Heart left ventricle (tissue), 16 donors: ENCODE measurements at regions not wholly inside any gene's neighbourhood (a gene's known extent, or its start where the extent isn't known, plus 50 kb on each side); places are given as distances from the start of the nearest gene placed in this dataset.

Experiments
- ATAC-seq, 4 donors: fragments of 200-7000 bp; cut with Tn5 transposase; one replicate each; pipeline ENCODE4 v1.9.1; 2020 to 2022; ENCODE audit warnings: moderate library complexity in 4 of 4, mild to moderate bottlenecking in 3 of 4, moderate number of reproducible peaks in 1 of 4
- DNase-seq, 5 donors: peaks; one replicate each; pipeline ENCODE4 v3.0.0-alpha.2; 2020
- H3K27ac ChIP-seq, 12 donors: fragments of 200-600 bp; sonication (generic) in 4 of 12; one replicate each; pipeline versions ENCODE4 v1.5.0 to v1.8.0; 2016 to 2022; ENCODE audit warnings: mild to moderate bottlenecking in 2 of 12
- H3K27me3 ChIP-seq, 9 donors: fragments of 200-600 bp; sonication (generic) in 2 of 9; one replicate each; pipeline versions ENCODE4 v1.5.1 to v1.8.0; 2016 to 2022; ENCODE audit warnings: mild to moderate bottlenecking in 3 of 9
- H3K36me3 ChIP-seq, 9 donors: fragments of 200-600 bp; sonication (generic) in 2 of 9; one replicate each; pipeline versions ENCODE4 v1.5.0 to v1.8.0; 2018 to 2022; ENCODE audit warnings: mild to moderate bottlenecking in 2 of 9
- H3K4me1 ChIP-seq, 12 donors: fragments of 200-600 bp; sonication (generic) in 4 of 12; one replicate each; pipeline versions ENCODE4 v1.5.0 to v1.8.0; 2016 to 2022; ENCODE audit warnings: mild to moderate bottlenecking in 3 of 12
- H3K4me3 ChIP-seq, 12 donors: fragments of 200-600 bp; sonication (generic) in 4 of 12; one replicate each; pipeline versions ENCODE4 v1.5.0 to v1.8.0; 2017 to 2022; ENCODE audit warnings: mild to moderate bottlenecking in 9 of 12, moderate library complexity in 4 of 12
- H3K9me3 ChIP-seq, 12 donors: fragments of 200-600 bp; sonication (generic) in 4 of 12; one replicate each; pipeline versions ENCODE4 v1.5.0 to v1.8.0; 2016 to 2022; ENCODE audit warnings: mild to moderate bottlenecking in 1 of 12
- CTCF ChIP-seq, 12 donors: fragments of 200-600 bp; sonication (generic) in 4 of 12; IDR thresholded peaks; one replicate each; pipeline versions ENCODE4 v1.5.0 to v1.8.0; 2018 to 2022; ENCODE audit warnings: antibody characterized with exemption in 12 of 12, mild to moderate bottlenecking in 5 of 12
- POLR2A ChIP-seq, 2 donors: fragments of 450-650 bp; IDR thresholded peaks; one replicate each; pipeline ENCODE4 v1.6.1; 2017; ENCODE audit warnings: antibody characterized with exemption in 2 of 2, mild to moderate bottlenecking in 2 of 2, moderate library complexity in 2 of 2
- WGBS, 4 donors: extraction: QIAGEN DNeasy Blood & Tissue Kit in 2 of 4; methylation state at CpG; one replicate each; pipeline versions ENCODE4 v1.1.5 to v1.1.7; 2013 to 2018; 5-methylcytosine and 5-hydroxymethylcytosine counted together
- intact Hi-C, 10 donors: fragments of 100-400 bp; cut with DNase I; formaldehyde crosslinking; loops; one replicate each; pipeline versions ENCODE4 v1.11.1 to v1.14.2; 2022
- donor health status: ischemic (EF 13 %, LVEDD 7.1; RV severe dilation, severe dysfunction).
- donor health status: healthy with polysubstance abuse.
- donor health status: DM: no; HTN: yes; CAD: no.
- donor health status: DM: no; HTN: no; CAD: no.
- donor health status: ischemic (EF 25% LVEDD 6.9; RV normal size, moderate dysfunction).
- donor health status: ischemic (EF 25% LVEDD 5.7; RV mildly dilated, moderate dysfunction).
- donor health status: healthy.
- donor health status: DM: yes; HTN: yes; CAD: no.
- donor health status: ischemic (EF 35%, LVEDD 5.7; RV mildly dilated, moderate dysfunction).
- donor health status: nonischemic (EF 11% LVEDD 7.7; RV severe dilation, severe dysfunction).
- donor health status: DM: yes; HTN: yes; CAD: no.
- donor health status: PGD.
- donor health status: ischemic (EF 29% LVEDD 5.4; RV normal size, mild dysfunction).
- donor health status: nonischemic (EF 23%, LVEDD 6.1; RV moderate dilation, normal function).

- ATAC-seq (no peak), DNase-seq (no peak)
- Histone ChIP-seq H3K27me3 (no peaks in the 10 kb centered on the region), H3K4me3 (no peak overlapping the region), H3K27ac (no peak overlapping the region), H3K9me3 (no peaks in the 10 kb centered on the region), H3K4me1 (no peaks in the 10 kb centered on the region), H3K36me3 (no peaks in the 10 kb centered on the region)
- intact Hi-C loops: loop anchor here in 1 of 10 donors (10.0 kb wide), 1 partner anchor 656 kb away; no protein-coding TSS in a partner anchor
- no peak for TF ChIP-seq CTCF (IDR thresholded peaks at IDR 0.05)
- TF ChIP-seq POLR2A (IDR thresholded peaks at IDR 0.05): no peak
Measured at GRCh38 chr4:98749206-98749605, 90.8 kb upstream of the TSPAN5 start.

GRCh38 chr4:98748609-98749008, 90.2 kb upstream of the TSPAN5 start:
- DNase-seq (no peak), ATAC-seq (no peak)
- no peaks in the 10 kb centered on the region for H3K4me1 ChIP-seq
- intact Hi-C loops: loop anchor here in 1 of 10 donors (10.0 kb wide), 1 partner anchor 656 kb away; no protein-coding TSS in a partner anchor
- no peak overlapping the region for H3K4me3 ChIP-seq
- no peak overlapping the region for H3K27ac ChIP-seq
- no peaks in the 10 kb centered on the region for H3K9me3 ChIP-seq
- TF ChIP-seq CTCF (IDR thresholded peaks at IDR 0.05): no peak
- TF ChIP-seq POLR2A (IDR thresholded peaks at IDR 0.05): no peak
- no peaks in the 10 kb centered on the region for H3K27me3 ChIP-seq
- WGBS, 4 donors: 93 to 98% (median 95%) methylated on average over 2 of the region's 2 CpGs
- H3K36me3 ChIP-seq: no peaks in the 10 kb centered on the region

- ATAC-seq (no peak), DNase-seq (no peak)
- intact Hi-C loops: loop anchor here in 1 of 10 donors (10.0 kb wide), 1 partner anchor 657 kb away; no protein-coding TSS in a partner anchor
- WGBS, 4 donors: 82 to 85% (median 84%) methylated on average over 7 of the region's 7 CpGs
- no peak overlapping the region for H3K27ac ChIP-seq
- H3K4me1 ChIP-seq: no peaks in the 10 kb centered on the region
- TF ChIP-seq POLR2A (IDR thresholded peaks at IDR 0.05): no peak
- TF ChIP-seq CTCF (IDR thresholded peaks at IDR 0.05): no peak
- no peak overlapping the region for H3K4me3 ChIP-seq
- H3K27me3 ChIP-seq: no peaks in the 10 kb centered on the region
- H3K36me3 ChIP-seq: no peaks in the 10 kb centered on the region
- no peaks in the 10 kb centered on the region for H3K9me3 ChIP-seq
Measured at GRCh38 chr4:98747393-98748091, 89.1 kb upstream of the TSPAN5 start.

- no peak overlapping the region for H3K4me3 ChIP-seq
- no peaks in the 10 kb centered on the region for H3K4me1 ChIP-seq
- no peaks in the 10 kb centered on the region for H3K9me3 ChIP-seq
- 89 to 92% (median 90%) methylated on average over 4 of the region's 4 CpGs for WGBS, 4 donors
- no peaks in the 10 kb centered on the region for H3K27me3 ChIP-seq
- DNase-seq (no peak), ATAC-seq (no peak)
- H3K27ac ChIP-seq: no peak overlapping the region
- no peaks in the 10 kb centered on the region for H3K36me3 ChIP-seq
- TF ChIP-seq CTCF (IDR thresholded peaks at IDR 0.05) (no peak), POLR2A (IDR thresholded peaks at IDR 0.05) (no peak)
- intact Hi-C loops: loop anchor here in 1 of 10 donors (10.0 kb wide), 1 partner anchor 658 kb away; no protein-coding TSS in a partner anchor
Measured at GRCh38 chr4:98746936-98747335, 88.5 kb upstream of the TSPAN5 start.
